SK-N-SH (cell line): ENCODE measurements at regions not wholly inside any gene's neighbourhood (a gene's known extent, or its start where the extent isn't known, plus 50 kb on each side); places are given as distances from the start of the nearest gene placed in this dataset.

Source experiments
- CHD2 ChIP-seq: fragments of 150-350 bp; IDR thresholded peaks from 2 replicates; pipeline ENCODE4 v1.6.1; 2018; ENCODE audit warnings: low read length; ENCODE audit not compliant: partially characterized antibody
- EP300 ChIP-seq, 2 experiments: IDR thresholded peaks; 2 replicates each; pipeline versions ENCODE4 v1.4.0 to v1.6.1; 2012; ENCODE audit warnings: borderline replicate concordance in 1 of 2, low read depth in 1 of 2, low read length in 1 of 2
- GABPA ChIP-seq: IDR thresholded peaks from 2 replicates; pipeline ENCODE4 v1.4.0; 2012; ENCODE audit warnings: low read depth, mild to moderate bottlenecking
- JUND ChIP-seq: IDR thresholded peaks from 2 replicates; pipeline ENCODE4 v1.4.0; 2012
- POLR2AphosphoS5 ChIP-seq: IDR thresholded peaks from 2 replicates; pipeline ENCODE4 v1.6.1; 2012; ENCODE audit warnings: low read depth, low read length
- RAD21 ChIP-seq: IDR thresholded peaks from 2 replicates; pipeline ENCODE4 v1.6.1; 2012; ENCODE audit warnings: mild to moderate bottlenecking, low read length
- TF ChIP-seq, protein P1 (sequence below): fragments of 200-600 bp; sonication (generic); IDR thresholded peaks from 2 replicates; pipeline ENCODE4 v1.6.1; 2017; ENCODE audit warnings: antibody characterized with exemption, mild to moderate bottlenecking, moderate library complexity
- TF ChIP-seq, protein P2 (sequence below): IDR thresholded peaks from 2 replicates; pipeline ENCODE4 v1.4.0; 2012; ENCODE audit warnings: low read depth
- TF ChIP-seq, protein P3 (sequence below): IDR thresholded peaks from 2 replicates; pipeline ENCODE4 v1.6.1; 2012; ENCODE audit warnings: mild to moderate bottlenecking, low read depth, low read length, moderate library complexity

DNA sequence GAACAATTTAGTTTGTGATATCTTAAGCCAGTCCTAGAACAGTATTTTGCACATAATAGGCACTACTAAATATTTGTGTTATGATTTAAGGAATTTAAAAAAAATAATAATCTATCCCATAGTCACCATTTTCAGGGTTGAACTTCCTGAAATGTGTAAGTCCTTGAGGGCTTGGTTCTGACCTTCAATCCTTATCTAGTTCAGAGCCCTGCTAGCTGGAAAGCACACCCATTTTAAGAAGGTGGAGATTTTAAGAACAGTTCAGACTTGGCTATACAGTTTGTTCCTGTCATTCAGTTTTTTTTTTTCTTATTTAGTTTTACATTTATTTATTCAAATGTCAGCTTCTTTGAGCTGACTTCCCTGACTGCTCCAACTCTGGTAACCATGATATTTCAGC is 183.4 kb upstream of the MAGI2 start:
- TF ChIP-seq, protein P1, sequence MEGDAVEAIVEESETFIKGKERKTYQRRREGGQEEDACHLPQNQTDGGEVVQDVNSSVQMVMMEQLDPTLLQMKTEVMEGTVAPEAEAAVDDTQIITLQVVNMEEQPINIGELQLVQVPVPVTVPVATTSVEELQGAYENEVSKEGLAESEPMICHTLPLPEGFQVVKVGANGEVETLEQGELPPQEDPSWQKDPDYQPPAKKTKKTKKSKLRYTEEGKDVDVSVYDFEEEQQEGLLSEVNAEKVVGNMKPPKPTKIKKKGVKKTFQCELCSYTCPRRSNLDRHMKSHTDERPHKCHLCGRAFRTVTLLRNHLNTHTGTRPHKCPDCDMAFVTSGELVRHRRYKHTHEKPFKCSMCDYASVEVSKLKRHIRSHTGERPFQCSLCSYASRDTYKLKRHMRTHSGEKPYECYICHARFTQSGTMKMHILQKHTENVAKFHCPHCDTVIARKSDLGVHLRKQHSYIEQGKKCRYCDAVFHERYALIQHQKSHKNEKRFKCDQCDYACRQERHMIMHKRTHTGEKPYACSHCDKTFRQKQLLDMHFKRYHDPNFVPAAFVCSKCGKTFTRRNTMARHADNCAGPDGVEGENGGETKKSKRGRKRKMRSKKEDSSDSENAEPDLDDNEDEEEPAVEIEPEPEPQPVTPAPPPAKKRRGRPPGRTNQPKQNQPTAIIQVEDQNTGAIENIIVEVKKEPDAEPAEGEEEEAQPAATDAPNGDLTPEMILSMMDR: no peak
- TF ChIP-seq GABPA: no peak
- TF ChIP-seq, protein P2, sequence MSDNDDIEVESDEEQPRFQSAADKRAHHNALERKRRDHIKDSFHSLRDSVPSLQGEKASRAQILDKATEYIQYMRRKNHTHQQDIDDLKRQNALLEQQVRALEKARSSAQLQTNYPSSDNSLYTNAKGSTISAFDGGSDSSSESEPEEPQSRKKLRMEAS: no peak
- TF ChIP-seq JUND: no peak
- TF ChIP-seq POLR2AphosphoS5: no peak
- TF ChIP-seq RAD21: no peak
- TF ChIP-seq, protein P3, sequence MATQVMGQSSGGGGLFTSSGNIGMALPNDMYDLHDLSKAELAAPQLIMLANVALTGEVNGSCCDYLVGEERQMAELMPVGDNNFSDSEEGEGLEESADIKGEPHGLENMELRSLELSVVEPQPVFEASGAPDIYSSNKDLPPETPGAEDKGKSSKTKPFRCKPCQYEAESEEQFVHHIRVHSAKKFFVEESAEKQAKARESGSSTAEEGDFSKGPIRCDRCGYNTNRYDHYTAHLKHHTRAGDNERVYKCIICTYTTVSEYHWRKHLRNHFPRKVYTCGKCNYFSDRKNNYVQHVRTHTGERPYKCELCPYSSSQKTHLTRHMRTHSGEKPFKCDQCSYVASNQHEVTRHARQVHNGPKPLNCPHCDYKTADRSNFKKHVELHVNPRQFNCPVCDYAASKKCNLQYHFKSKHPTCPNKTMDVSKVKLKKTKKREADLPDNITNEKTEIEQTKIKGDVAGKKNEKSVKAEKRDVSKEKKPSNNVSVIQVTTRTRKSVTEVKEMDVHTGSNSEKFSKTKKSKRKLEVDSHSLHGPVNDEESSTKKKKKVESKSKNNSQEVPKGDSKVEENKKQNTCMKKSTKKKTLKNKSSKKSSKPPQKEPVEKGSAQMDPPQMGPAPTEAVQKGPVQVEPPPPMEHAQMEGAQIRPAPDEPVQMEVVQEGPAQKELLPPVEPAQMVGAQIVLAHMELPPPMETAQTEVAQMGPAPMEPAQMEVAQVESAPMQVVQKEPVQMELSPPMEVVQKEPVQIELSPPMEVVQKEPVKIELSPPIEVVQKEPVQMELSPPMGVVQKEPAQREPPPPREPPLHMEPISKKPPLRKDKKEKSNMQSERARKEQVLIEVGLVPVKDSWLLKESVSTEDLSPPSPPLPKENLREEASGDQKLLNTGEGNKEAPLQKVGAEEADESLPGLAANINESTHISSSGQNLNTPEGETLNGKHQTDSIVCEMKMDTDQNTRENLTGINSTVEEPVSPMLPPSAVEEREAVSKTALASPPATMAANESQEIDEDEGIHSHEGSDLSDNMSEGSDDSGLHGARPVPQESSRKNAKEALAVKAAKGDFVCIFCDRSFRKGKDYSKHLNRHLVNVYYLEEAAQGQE: no peak
- TF ChIP-seq CHD2: no peak
- no peak for TF ChIP-seq EP300 (IDR thresholded peaks at IDR 0.05; ENCODE audit: borderline replicate concordance in 1 of 2, low read depth in 1 of 2, low read length in 1 of 2)
